Testis (tissue), 2 donors: ENCODE measurements at regions not wholly inside any gene's neighbourhood (a gene's known extent, or its start where the extent isn't known, plus 50 kb on each side); places are given as distances from the start of the nearest gene placed in this dataset.

ENCODE experiments used
- DNase-seq: peaks from one replicate; pipeline ENCODE4 v3.0.0-alpha.2; 2019
- H3K27ac ChIP-seq, 2 donors: fragments of 200-600 bp; sonication (generic); one replicate each; pipeline ENCODE4 v1.5.1; 2019
- H3K27me3 ChIP-seq: fragments of 200-600 bp; sonication (generic); one replicate; pipeline ENCODE4 v1.5.1; 2019
- H3K36me3 ChIP-seq: fragments of 200-600 bp; sonication (generic); one replicate; pipeline ENCODE4 v1.5.1; 2017; ENCODE audit warnings: low read depth; ENCODE audit errors: missing control alignments
- H3K4me1 ChIP-seq: fragments of 200-600 bp; sonication (generic); one replicate; pipeline ENCODE4 v1.5.1; 2019
- H3K4me3 ChIP-seq, 2 donors: fragments of 200-600 bp; sonication (generic); one replicate each; pipeline ENCODE4 v1.5.1; 2017 to 2019
- H3K9me3 ChIP-seq: fragments of 200-600 bp; sonication (generic); one replicate; pipeline ENCODE4 v1.5.1; 2017
- POLR2A ChIP-seq: fragments of 450-650 bp; IDR thresholded peaks from one replicate; pipeline ENCODE4 v1.6.1; 2017; ENCODE audit warnings: antibody characterized with exemption, mild to moderate bottlenecking, moderate library complexity
- WGBS, 2 donors: methylation state at CpG; one replicate each; pipeline ENCODE4 v1.1.5; 2018; 5-methylcytosine and 5-hydroxymethylcytosine counted together
- intact Hi-C: fragments of 100-400 bp; cut with DNase I; formaldehyde crosslinking; loops from one replicate; pipeline ENCODE4 v1.15.1; 2023; ENCODE audit warnings: low total_unique reads
- TF ChIP-seq, protein P1 (sequence below), 3 experiments: fragments of 450-650 bp in 2 of 3; fragments of 200-600 bp in 1 of 3; sonication (generic) in 1 of 3; IDR thresholded peaks; one replicate each; pipeline ENCODE4 v1.5.1; 2016 to 2019; ENCODE audit warnings: antibody characterized with exemption in 3 of 3, mild to moderate bottlenecking in 2 of 3, moderate library complexity in 1 of 3

GRCh38 chr11:38005597-38005996 lies 1407.6 kb upstream of the RAG2 start:
- no peak for TF ChIP-seq POLR2A
- TF ChIP-seq, protein P1, sequence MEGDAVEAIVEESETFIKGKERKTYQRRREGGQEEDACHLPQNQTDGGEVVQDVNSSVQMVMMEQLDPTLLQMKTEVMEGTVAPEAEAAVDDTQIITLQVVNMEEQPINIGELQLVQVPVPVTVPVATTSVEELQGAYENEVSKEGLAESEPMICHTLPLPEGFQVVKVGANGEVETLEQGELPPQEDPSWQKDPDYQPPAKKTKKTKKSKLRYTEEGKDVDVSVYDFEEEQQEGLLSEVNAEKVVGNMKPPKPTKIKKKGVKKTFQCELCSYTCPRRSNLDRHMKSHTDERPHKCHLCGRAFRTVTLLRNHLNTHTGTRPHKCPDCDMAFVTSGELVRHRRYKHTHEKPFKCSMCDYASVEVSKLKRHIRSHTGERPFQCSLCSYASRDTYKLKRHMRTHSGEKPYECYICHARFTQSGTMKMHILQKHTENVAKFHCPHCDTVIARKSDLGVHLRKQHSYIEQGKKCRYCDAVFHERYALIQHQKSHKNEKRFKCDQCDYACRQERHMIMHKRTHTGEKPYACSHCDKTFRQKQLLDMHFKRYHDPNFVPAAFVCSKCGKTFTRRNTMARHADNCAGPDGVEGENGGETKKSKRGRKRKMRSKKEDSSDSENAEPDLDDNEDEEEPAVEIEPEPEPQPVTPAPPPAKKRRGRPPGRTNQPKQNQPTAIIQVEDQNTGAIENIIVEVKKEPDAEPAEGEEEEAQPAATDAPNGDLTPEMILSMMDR (IDR thresholded peaks at IDR 0.05) = no peak
- no peak for DNase-seq
- no peak overlapping the region for H3K4me3 ChIP-seq
- 35 to 38% methylated on average over 2 of the region's 2 CpGs for WGBS, 2 donors
- no peaks in the 10 kb centered on the region for H3K36me3 ChIP-seq
- no peaks in the 10 kb centered on the region for H3K9me3 ChIP-seq
- no peaks in the 10 kb centered on the region for H3K27me3 ChIP-seq
- H3K27ac ChIP-seq = no peak overlapping the region
- intact Hi-C loops = no loop called here
- H3K4me1 ChIP-seq = no peaks in the 10 kb centered on the region

GRCh38 chr11:37999171-37999570 lies 1401.1 kb upstream of the RAG2 start:
- intact Hi-C loops = no loop called here

GRCh38 chr11:37995886-37996285 lies 1397.8 kb upstream of the RAG2 start:
- DNase-seq = no peak
- H3K4me1 ChIP-seq = no peaks in the 10 kb centered on the region
- H3K36me3 ChIP-seq = no peaks in the 10 kb centered on the region
- no peak overlapping the region for H3K27ac ChIP-seq
- no peak overlapping the region for H3K4me3 ChIP-seq
- H3K9me3 ChIP-seq = no peaks in the 10 kb centered on the region
- no peak for TF ChIP-seq POLR2A
- TF ChIP-seq, protein P1 (IDR thresholded peaks at IDR 0.05) = no peak
- intact Hi-C loops = no loop called here
- 67 to 72% methylated on average over 2 of the region's 2 CpGs for WGBS, 2 donors
- no peaks in the 10 kb centered on the region for H3K27me3 ChIP-seq

More at GRCh38 chr11:37999171-37999570, 1401.1 kb upstream of the RAG2 start:
- Histone ChIP-seq H3K4me1 (no peaks in the 10 kb centered on the region), H3K27ac (no peak overlapping the region), H3K4me3 (no peak overlapping the region), H3K36me3 (no peaks in the 10 kb centered on the region), H3K27me3 (no peaks in the 10 kb centered on the region), H3K9me3 (no peaks in the 10 kb centered on the region)
- TF ChIP-seq, protein P1 (IDR thresholded peaks at IDR 0.05) = no peak
- no peak for TF ChIP-seq POLR2A
- no peak for DNase-seq
- WGBS, 2 donors = 88% methylated on average over 3 of the region's 3 CpGs

DNA sequence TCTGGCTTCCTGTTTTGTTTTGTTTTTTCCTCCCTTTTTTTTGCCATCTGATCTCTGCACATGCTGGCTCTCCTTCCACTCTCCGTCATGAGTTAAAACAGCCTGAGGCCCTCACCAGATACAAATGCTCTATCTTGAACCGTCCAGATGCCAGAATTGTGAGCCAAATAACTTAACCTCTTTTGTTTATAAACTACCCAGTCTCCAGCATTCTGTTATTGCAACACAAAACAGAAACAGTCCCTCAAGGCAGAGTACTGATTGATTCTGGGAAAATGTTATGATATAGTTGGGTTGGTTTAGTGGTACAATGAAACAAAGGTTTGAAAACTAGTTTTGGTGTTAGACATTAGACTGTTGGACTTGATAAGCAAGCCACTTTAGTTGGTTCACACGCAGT lies 1390.0 kb upstream of the RAG2 start:
- no peak for DNase-seq
- Histone ChIP-seq H3K4me3 (no peak overlapping the region), H3K27me3 (no peaks in the 10 kb centered on the region), H3K27ac (no peak overlapping the region), H3K36me3 (no peaks in the 10 kb centered on the region), H3K4me1 (no peaks in the 10 kb centered on the region), H3K9me3 (no peaks in the 10 kb centered on the region)
- intact Hi-C loops = no loop called here
- TF ChIP-seq, protein P1 (IDR thresholded peaks at IDR 0.05) = no peak
- TF ChIP-seq POLR2A = no peak
- 27 to 43% methylated on average over 3 of the region's 3 CpGs for WGBS, 2 donors

DNA sequence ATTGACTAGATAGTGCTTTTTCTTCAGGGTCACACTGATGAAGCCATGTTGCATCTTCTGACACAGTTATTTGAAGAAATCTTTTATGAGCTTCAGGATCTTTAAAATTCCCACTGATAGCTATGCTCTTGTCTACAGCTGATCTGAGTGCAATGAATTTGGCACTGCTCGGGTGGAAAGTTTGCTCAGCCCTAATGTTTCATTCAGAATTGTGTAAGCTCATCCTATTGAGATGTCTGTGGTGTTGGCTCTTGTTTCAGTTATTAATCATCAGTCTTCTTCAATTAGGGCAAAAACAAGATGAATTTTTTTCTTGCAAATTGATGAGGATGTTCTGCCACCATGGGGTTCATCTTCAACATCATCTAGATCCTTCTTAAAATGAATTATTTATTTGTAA lies 1387.0 kb upstream of the RAG2 start:
- DNase-seq = no peak
- Histone ChIP-seq H3K27me3 (no peaks in the 10 kb centered on the region), H3K4me3 (no peak overlapping the region), H3K4me1 (no peaks in the 10 kb centered on the region), H3K9me3 (no peaks in the 10 kb centered on the region), H3K27ac (no peak overlapping the region), H3K36me3 (no peaks in the 10 kb centered on the region)
- WGBS, 2 donors = 64 to 73% methylated on average over 1 of the region's 1 CpG
- TF ChIP-seq POLR2A = no peak
- intact Hi-C loops = no loop called here
